NB4 (cell line): ENCODE measurements at regions not wholly inside any gene's neighbourhood (a gene's known extent, or its start where the extent isn't known, plus 50 kb on each side); places are given as distances from the start of the nearest gene placed in this dataset.
"Not testable (repeated sequence)": the region's sequence is repeated elsewhere in the genome, so short reads cannot be mapped to it uniquely, and the experiment has no call there.

Experiments used
- DNase-seq: peaks from one replicate; pipeline ENCODE4 v3.0.0; 2010; ENCODE audit warnings: low read depth
- H3K4me3 ChIP-seq: one replicate; pipeline ENCODE4 v1.5.1; 2011; ENCODE audit warnings: mild to moderate bottlenecking, low read depth, low read length, moderate library complexity
- CTCF ChIP-seq: IDR thresholded peaks from one replicate; pipeline ENCODE4 v1.5.1; 2012; ENCODE audit warnings: low read depth, low read length
- MYC ChIP-seq: IDR thresholded peaks from 2 replicates; pipeline ENCODE4 v1.6.1; 2011; ENCODE audit warnings: low read depth, low read length
- POLR2A ChIP-seq: IDR thresholded peaks from 2 replicates; pipeline ENCODE4 v1.6.1; 2011; ENCODE audit warnings: mild to moderate bottlenecking; ENCODE audit not compliant: insufficient read length; ENCODE audit errors: extremely low read depth
- TF ChIP-seq, protein P1 (sequence below): IDR thresholded peaks from 2 replicates; pipeline ENCODE4 v1.6.1; 2011; ENCODE audit warnings: low read depth, low read length

GRCh38 chr5:68112658-68113057, 102.9 kb upstream of the PIK3R1 start:
- TF ChIP-seq, protein P1, sequence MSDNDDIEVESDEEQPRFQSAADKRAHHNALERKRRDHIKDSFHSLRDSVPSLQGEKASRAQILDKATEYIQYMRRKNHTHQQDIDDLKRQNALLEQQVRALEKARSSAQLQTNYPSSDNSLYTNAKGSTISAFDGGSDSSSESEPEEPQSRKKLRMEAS = no peak
- TF ChIP-seq CTCF (no peak), MYC (no peak), POLR2A (no peak)
- H3K4me3 ChIP-seq = no peak overlapping the region
- no peak for DNase-seq

DNA sequence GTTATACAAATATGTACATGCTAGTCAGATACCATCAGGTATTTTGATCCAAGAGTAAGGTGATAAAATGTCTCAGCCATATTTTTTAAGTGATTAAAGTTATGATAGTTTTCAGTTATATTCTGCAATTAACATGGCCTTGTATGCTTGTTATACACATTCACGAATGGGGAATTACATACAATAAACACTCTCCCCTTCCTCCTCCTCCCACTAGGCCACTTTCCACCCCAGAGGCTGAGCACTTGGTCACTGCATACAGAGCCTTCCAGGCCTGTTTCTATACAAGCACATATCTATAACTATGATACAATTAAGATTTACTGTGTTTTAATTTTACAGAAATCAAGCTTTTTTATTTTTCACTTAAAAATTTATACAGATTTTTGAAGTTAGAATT, 104.7 kb upstream of the PIK3R1 start:
- DNase-seq = no peak
- no peak overlapping the region for H3K4me3 ChIP-seq
- TF ChIP-seq CTCF (no peak), MYC (no peak), POLR2A (no peak)
- TF ChIP-seq, protein P1 = no peak

GRCh38 chr5:68110264-68110663, 105.3 kb upstream of the PIK3R1 start:
- H3K4me3 ChIP-seq = no peak overlapping the region
- DNase-seq = no peak
- no peak for TF ChIP-seq POLR2A
- no peak for TF ChIP-seq MYC
- TF ChIP-seq, protein P1 = no peak
- TF ChIP-seq CTCF = no peak

GRCh38 chr5:68104217-68104616, 111.3 kb upstream of the PIK3R1 start:
- not testable (repeated sequence) for H3K4me3 ChIP-seq, DNase-seq

DNA sequence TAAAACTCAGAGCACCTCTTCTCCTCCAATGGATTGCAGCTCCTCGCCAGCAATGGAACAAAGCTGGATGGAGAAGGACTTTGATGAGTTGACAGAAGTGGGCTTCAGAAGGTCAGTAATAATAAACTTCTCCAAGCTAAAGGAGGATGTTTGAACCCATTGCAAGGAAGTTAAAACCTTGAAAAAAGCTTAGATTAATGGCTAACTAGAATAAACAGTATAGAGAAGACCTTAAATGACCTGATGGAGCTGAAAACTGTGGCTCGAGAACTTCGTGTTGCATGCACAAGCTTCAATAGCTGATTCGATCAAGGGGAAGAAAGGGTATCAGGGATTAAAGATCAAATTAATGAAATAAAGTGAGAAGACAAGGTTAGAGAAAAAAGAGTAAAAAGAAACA, 112.3 kb upstream of the PIK3R1 start:
- H3K4me3 ChIP-seq, DNase-seq: not testable (repeated sequence)

DNA sequence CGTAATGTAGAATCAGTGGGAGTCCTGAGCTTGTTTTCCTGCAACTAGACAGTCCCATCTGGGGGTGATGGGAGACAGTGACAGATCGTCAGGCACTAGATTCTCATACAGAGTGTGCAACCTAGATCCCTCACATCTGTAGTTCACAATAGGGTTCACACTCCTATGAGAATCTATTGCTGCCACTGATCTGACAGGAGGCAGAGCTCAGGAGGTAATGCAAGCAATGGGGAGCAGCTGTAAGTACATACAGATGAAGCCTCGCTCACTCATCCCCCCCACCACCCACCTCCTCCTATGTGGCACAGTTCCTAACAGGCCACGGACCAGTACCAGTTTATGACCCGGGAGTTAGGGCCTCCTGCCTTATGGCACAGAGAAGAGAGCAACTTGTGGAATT, 116.2 kb upstream of the PIK3R1 start:
- no peak overlapping the region for H3K4me3 ChIP-seq
- TF ChIP-seq MYC (no peak), POLR2A (no peak), CTCF (no peak)
- TF ChIP-seq, protein P1 = no peak
- no peak for DNase-seq

GRCh38 chr5:68093455-68094159, 121.9 kb upstream of the PIK3R1 start:
- TF ChIP-seq POLR2A (no peak), MYC (no peak)
- H3K4me3 ChIP-seq = no peak overlapping the region
- no peak for DNase-seq

DNA sequence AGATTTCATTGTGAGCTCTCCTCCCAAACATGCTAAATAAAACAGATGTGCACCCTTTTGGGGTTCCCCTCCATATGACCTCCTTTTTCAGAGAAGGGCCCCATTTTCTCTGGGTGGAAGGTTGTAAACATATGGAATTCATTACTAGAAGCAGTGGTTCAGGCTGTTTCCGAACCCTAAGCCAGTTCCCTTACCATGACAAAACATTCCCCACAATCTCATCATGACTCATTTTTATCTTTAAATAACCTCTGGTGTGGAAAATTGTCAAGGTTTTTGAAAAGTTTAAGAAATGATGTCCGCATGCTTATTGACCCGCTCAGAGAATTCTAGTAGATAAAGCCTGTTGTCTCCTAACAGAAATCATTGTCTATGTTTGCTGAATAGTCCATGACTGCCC, 127.3 kb upstream of the PIK3R1 start:
- TF ChIP-seq, protein P1 = no peak
- no peak overlapping the region for H3K4me3 ChIP-seq
- DNase-seq = no peak
